OCI-LY7 (cell line): ENCODE measurements at regions not wholly inside any gene's neighbourhood (a gene's known extent, or its start where the extent isn't known, plus 50 kb on each side); places are given as distances from the start of the nearest gene placed in this dataset.

Experiments used
- BruUV-seq: library from RNA; stranded (reverse); fragments of 400-500 nt; replicated peaks from 2 replicates; lab custom pipeline; 2021; lab: Mats Ljungman, UMichigan
- CTCF ChIA-PET: fragments of 300-600 bp; sonication (Branson Sonifier 250); formaldehyde crosslinking; loops from one replicate; lab custom pipeline; 2022; ENCODE audit warnings: antibody characterized with exemption; ENCODE audit not compliant: unreplicated experiment; lab: Charles Lee
- POLR2A ChIA-PET: fragments of 300-600 bp; sonication (Branson Sonifier 250); formaldehyde crosslinking; loops from one replicate; lab custom pipeline; 2022; ENCODE audit warnings: antibody characterized with exemption; lab: Charles Lee
- DNase-seq: peaks from one replicate; pipeline ENCODE4 v3.0.0-alpha.2; 2015; ENCODE audit warnings: low spot score
- H2AFZ ChIP-seq: fragments of 200-600 bp; sonication (generic), shearing (Covaris generic); 2 replicates; pipeline ENCODE4 v1.6.1; 2014; ENCODE audit warnings: mild to moderate bottlenecking, antibody characterized with exemption, low read length, moderate library complexity
- H3K27ac ChIP-seq: fragments of 200-600 bp; sonication (generic); 2 replicates; pipeline ENCODE4 v1.5.1; 2014; ENCODE audit warnings: mixed run types, low read depth, mild to moderate bottlenecking, moderate library complexity, low read length, inconsistent platforms; ENCODE audit not compliant: poor library complexity, severe bottlenecking
- H3K36me3 ChIP-seq: fragments of 200-600 bp; sonication (generic); 2 replicates; pipeline ENCODE4 v1.6.1; 2014; ENCODE audit warnings: mild to moderate bottlenecking, antibody characterized with exemption, low read length, moderate library complexity, mixed read lengths; ENCODE audit not compliant: insufficient read depth
- H3K4me1 ChIP-seq: fragments of 200-600 bp; sonication (generic); 2 replicates; pipeline ENCODE4 v1.5.1; 2014; ENCODE audit warnings: mild to moderate bottlenecking, low read length; ENCODE audit not compliant: insufficient read depth, poor library complexity, severe bottlenecking
- H3K4me2 ChIP-seq: fragments of 200-600 bp; sonication (generic); 2 replicates; pipeline ENCODE4 v1.6.1; 2014; ENCODE audit warnings: mild to moderate bottlenecking, low read length
- H3K4me3 ChIP-seq: fragments of 200-600 bp; sonication (generic); 2 replicates; pipeline ENCODE4 v1.5.1; 2014; ENCODE audit warnings: mild to moderate bottlenecking, low read depth, low read length; ENCODE audit not compliant: poor library complexity, severe bottlenecking
- H3K79me2 ChIP-seq: fragments of 200-600 bp; sonication (generic); 2 replicates; pipeline ENCODE4 v1.6.1; 2016; ENCODE audit warnings: low read depth, mild to moderate bottlenecking, low read length, moderate library complexity, mixed read lengths; ENCODE audit not compliant: insufficient read depth
- H3K9me2 ChIP-seq: fragments of 200-600 bp; sonication (generic); 2 replicates; pipeline ENCODE4 v1.6.1; 2016; ENCODE audit warnings: mild to moderate bottlenecking, low read length, mixed read lengths; ENCODE audit not compliant: insufficient read depth
- H3K9me3 ChIP-seq: fragments of 200-600 bp; sonication (generic); 2 replicates; pipeline ENCODE4 v1.6.1; 2014; ENCODE audit warnings: mild to moderate bottlenecking, mixed run types, low read length, mixed read lengths
- H4K20me1 ChIP-seq: fragments of 200-600 bp; sonication (generic); 2 replicates; pipeline ENCODE4 v1.6.1; 2014; ENCODE audit warnings: mild to moderate bottlenecking, antibody characterized with exemption, low read length, moderate library complexity, mixed read lengths; ENCODE audit not compliant: insufficient read depth
- EZH2phosphoT487 ChIP-seq: fragments of 200-600 bp; sonication (generic); IDR thresholded peaks from 2 replicates; pipeline ENCODE4 v1.6.1; 2018; ENCODE audit warnings: low read depth, borderline replicate concordance, mild to moderate bottlenecking, mixed run types, antibody characterized with exemption, low read length, moderate library complexity, mixed read lengths
- intact Hi-C: fragments of 100-400 bp; cut with micrococcal nuclease; formaldehyde crosslinking; loops from one replicate; pipeline ENCODE4 v1.10.0; 2022; ENCODE audit not compliant: unreplicated experiment
- TF ChIP-seq, protein P1 (sequence below): fragments of 200-600 bp; sonication (generic); conservative IDR thresholded peaks from 2 replicates; pipeline ENCODE4 v1.5.1; 2014; ENCODE audit warnings: mild to moderate bottlenecking, antibody characterized with exemption, low read length, moderate library complexity, mixed read lengths

DNA sequence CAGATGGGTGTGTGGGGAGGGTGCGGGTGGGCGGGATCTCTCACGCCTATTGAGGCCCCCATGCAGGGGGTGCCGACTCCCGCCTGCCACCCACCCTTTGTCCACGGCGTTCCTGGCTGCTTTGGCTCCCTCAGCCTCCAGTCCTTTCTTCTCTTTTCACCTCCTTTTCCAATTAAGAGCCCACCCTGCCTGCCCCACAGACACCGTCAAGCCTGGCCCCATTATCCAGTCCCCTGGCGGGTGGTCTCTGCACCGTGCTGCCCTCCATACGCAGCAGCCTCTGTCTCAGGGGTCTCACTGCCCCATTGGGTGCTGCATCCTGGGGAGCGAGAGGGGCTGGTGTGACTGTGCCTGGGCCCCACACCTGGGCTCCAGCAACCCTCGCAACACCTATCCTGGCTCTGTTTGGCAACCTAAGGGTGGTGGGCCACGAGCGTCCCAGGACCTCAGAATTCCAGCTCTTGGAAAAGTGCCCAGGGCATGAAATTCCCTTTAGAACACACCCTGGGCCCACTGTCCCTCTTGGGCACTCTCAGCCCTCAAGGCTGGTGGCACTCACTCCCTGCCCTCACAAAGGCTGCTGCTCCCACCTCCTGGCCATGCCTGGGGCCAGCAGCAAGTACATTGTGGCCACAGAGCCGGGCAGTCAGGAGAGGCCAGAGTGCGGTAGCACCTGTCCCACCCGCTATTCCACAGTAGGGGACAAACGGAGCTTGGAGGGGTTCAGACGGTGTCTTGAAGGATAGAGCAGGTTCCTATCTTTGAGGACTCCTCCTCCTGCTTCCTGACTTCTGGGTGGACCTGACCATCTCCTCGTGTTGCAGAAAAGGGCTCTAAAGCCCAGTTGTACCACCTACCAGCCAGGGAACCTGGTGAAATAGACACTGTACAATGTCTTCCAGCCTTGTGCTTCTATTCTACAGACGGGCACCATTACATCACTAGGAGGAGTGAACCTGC, 114.1 kb downstream of the KIF26A start:
- H2AFZ ChIP-seq = no peak overlapping the region
- H3K36me3 ChIP-seq = no peaks in the 10 kb centered on the region
- no peaks in the 10 kb centered on the region for H3K9me3 ChIP-seq
- no peak overlapping the region for H3K4me3 ChIP-seq
- POLR2A ChIA-PET = no interaction called here
- H3K9me2 ChIP-seq = no peaks in the 10 kb centered on the region
- CTCF ChIA-PET = no interaction called here
- H3K4me1 ChIP-seq = no peaks in the 10 kb centered on the region
- H3K4me2 ChIP-seq = no peak overlapping the region
- no peak overlapping the region for H3K27ac ChIP-seq
- no peak for TF ChIP-seq EZH2phosphoT487
- TF ChIP-seq, protein P1, sequence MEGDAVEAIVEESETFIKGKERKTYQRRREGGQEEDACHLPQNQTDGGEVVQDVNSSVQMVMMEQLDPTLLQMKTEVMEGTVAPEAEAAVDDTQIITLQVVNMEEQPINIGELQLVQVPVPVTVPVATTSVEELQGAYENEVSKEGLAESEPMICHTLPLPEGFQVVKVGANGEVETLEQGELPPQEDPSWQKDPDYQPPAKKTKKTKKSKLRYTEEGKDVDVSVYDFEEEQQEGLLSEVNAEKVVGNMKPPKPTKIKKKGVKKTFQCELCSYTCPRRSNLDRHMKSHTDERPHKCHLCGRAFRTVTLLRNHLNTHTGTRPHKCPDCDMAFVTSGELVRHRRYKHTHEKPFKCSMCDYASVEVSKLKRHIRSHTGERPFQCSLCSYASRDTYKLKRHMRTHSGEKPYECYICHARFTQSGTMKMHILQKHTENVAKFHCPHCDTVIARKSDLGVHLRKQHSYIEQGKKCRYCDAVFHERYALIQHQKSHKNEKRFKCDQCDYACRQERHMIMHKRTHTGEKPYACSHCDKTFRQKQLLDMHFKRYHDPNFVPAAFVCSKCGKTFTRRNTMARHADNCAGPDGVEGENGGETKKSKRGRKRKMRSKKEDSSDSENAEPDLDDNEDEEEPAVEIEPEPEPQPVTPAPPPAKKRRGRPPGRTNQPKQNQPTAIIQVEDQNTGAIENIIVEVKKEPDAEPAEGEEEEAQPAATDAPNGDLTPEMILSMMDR = no peak
- no peaks in the 10 kb centered on the region for H3K79me2 ChIP-seq
- intact Hi-C loops = no loop called here
- no TSS peak for BruUV-seq
- no peaks in the 10 kb centered on the region for H4K20me1 ChIP-seq
- DNase-seq = no peak

DNA sequence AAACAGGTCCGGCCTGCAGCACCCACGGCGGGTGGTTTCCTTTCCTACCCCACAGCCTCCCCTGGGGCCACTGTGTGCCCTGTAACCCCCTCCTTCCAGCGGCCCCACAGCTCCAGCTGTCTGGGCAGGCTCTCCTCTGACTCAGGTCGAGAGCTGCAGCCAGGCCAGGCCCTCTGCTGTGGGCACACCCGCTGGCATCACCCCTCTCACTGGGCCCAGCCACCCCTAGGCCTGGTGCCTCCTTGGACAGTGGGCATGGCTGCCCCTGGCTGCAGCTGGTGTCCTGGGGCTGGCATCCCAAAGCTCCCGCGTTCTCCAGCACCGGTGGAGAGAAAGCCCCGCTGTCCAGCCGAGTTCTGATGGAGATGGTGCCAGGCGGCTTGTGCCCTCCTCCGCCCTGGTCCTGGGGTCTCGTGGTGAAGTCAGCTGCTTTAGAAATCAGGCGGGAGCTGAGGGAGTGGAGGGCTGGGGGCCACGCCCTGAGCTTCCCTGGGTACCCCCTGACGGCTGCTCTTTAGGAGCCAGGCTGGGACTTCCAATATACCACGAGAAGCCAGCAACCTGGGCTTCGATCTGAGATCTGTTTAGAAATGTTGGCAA, 114.9 kb downstream of the KIF26A start:
- no TSS peak for BruUV-seq
- intact Hi-C loops = no loop called here
- Histone ChIP-seq H4K20me1 (no peaks in the 10 kb centered on the region), H3K79me2 (no peaks in the 10 kb centered on the region), H3K36me3 (no peaks in the 10 kb centered on the region), H2AFZ (no peak overlapping the region), H3K9me3 (no peaks in the 10 kb centered on the region), H3K4me2 (no peak overlapping the region), H3K4me1 (no peaks in the 10 kb centered on the region), H3K4me3 (no peak overlapping the region), H3K27ac (no peak overlapping the region), H3K9me2 (no peaks in the 10 kb centered on the region)
- TF ChIP-seq EZH2phosphoT487 = no peak
- TF ChIP-seq, protein P1 = no peak
- DNase-seq = no peak
- ChIA-PET POLR2A (no interaction called here), CTCF (no interaction called here)

DNA sequence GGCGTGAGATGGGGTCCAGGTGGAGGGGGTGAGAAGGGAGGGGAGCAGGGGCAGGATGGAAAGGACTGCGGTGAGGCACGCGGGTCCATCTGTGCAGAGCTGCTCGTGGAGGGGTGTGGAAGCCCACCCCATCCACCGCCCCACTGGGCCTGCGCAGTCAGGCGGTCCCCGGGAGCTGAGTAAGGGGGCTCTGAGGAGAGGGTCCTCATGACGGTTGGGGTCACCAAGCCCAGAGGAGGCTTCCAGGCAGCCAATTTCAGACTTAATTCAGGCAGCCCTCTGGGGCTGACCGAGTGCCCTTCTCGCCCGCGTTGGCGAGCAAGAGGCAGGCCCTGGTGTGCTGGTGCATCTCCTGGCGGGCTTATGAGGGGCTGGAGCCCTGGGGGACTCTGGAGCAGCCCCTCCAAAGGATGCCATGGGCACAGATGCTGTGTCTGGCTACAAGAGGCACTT, 115.5 kb downstream of the KIF26A start:
- POLR2A ChIA-PET = no interaction called here
- Histone ChIP-seq H2AFZ (no peak overlapping the region), H3K4me1 (no peaks in the 10 kb centered on the region), H3K27ac (no peak overlapping the region), H3K9me2 (no peaks in the 10 kb centered on the region), H3K4me2 (no peak overlapping the region), H3K36me3 (no peaks in the 10 kb centered on the region), H3K9me3 (no peaks in the 10 kb centered on the region), H3K4me3 (no peak overlapping the region), H4K20me1 (no peaks in the 10 kb centered on the region), H3K79me2 (no peaks in the 10 kb centered on the region)
- DNase-seq = no peak
- TF ChIP-seq EZH2phosphoT487 = no peak
- TF ChIP-seq, protein P1 = no peak
- CTCF ChIA-PET = no interaction called here
- no TSS peak for BruUV-seq
- intact Hi-C loops = no loop called here
